GM12865 (cell line): ENCODE measurements at regions not wholly inside any gene's neighbourhood (a gene's known extent, or its start where the extent isn't known, plus 50 kb on each side); places are given as distances from the start of the nearest gene placed in this dataset.

Experiments used
- DNase-seq: peaks from one replicate; pipeline ENCODE4 v3.0.0; 2010; ENCODE audit warnings: low read depth
- H3K4me3 ChIP-seq: 2 replicates; pipeline ENCODE4 v1.5.1; 2011; ENCODE audit warnings: mild to moderate bottlenecking, low read depth, low read length, control low read depth
- TF ChIP-seq, protein P1 (sequence below): IDR thresholded peaks from 2 replicates; pipeline ENCODE4 v1.5.1; 2011; ENCODE audit warnings: low read length, control low read depth, low read depth, inconsistent platforms; ENCODE audit not compliant: insufficient read depth; ENCODE audit errors: missing control alignments

DNA sequence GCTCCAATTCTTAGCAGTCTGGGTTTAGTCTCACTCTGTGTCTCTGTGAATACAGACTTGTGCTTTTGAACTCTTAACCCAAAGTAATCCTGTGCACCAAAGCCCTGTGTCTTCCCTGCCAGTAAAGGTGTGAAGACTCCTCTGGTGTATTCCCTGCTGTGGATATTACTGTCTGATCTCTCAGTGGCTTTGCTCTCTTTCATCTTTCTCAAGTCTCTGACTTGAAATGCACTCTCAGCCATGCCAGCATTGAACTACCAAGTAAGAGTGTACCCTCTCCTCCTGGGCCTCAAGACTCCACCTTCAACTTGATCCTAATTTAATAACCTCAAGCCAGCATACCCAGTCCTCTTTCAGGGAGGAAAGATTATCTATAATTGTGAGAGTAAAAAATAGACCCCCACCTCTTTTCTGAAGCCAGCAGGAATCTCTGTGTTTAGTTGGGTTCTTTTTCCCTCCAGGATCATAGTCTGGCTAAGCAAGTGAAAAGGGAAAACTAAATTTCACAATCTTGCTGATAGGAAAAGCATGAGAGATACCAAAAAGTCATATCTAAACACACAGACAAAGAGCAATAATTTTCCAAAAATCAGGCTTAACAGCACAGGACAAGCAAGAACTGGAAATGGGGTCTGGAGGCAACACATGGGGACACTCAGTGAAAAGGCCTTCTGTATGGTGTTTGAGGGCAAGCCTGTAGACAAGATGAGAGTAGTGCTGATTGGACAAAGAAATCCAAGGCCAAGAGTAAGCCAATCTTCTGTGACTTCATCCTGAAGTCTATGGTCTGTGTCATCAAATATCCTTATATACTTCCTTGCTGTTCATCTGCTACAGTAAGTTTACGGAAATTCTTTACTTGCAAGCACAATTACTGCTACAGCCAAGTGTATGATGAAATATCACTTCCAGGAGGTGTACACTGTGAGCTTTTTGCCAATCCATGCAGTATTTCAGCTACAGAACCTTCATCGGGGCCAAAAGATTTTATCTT, 296.1 kb upstream of the TGFBR2 start:
- no peak overlapping the region for H3K4me3 ChIP-seq
- TF ChIP-seq, protein P1, sequence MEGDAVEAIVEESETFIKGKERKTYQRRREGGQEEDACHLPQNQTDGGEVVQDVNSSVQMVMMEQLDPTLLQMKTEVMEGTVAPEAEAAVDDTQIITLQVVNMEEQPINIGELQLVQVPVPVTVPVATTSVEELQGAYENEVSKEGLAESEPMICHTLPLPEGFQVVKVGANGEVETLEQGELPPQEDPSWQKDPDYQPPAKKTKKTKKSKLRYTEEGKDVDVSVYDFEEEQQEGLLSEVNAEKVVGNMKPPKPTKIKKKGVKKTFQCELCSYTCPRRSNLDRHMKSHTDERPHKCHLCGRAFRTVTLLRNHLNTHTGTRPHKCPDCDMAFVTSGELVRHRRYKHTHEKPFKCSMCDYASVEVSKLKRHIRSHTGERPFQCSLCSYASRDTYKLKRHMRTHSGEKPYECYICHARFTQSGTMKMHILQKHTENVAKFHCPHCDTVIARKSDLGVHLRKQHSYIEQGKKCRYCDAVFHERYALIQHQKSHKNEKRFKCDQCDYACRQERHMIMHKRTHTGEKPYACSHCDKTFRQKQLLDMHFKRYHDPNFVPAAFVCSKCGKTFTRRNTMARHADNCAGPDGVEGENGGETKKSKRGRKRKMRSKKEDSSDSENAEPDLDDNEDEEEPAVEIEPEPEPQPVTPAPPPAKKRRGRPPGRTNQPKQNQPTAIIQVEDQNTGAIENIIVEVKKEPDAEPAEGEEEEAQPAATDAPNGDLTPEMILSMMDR, result no peak
- DNase-seq, result no peak

DNA sequence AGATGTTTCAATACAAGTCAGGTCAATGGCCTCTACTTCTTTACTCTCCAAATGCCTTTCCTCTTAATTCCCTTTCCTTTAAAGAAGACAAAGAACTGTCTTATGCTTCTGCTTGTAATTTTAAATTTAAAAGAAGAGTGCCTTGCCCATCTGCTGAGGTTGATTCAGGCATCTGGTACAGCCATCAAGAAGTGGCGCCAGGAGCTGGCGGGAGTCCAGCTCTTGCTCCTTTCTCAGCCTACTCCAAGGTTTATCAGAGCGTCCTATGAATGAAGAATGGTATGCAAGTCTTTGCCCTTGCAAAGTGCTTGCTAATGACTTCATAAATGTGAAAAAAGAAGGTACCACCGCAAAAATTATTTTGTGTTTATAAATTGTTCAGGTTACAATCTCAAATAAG, 294.6 kb upstream of the TGFBR2 start:
- H3K4me3 ChIP-seq, result no peak overlapping the region
- no peak for DNase-seq
- TF ChIP-seq, protein P1, result no peak

DNA sequence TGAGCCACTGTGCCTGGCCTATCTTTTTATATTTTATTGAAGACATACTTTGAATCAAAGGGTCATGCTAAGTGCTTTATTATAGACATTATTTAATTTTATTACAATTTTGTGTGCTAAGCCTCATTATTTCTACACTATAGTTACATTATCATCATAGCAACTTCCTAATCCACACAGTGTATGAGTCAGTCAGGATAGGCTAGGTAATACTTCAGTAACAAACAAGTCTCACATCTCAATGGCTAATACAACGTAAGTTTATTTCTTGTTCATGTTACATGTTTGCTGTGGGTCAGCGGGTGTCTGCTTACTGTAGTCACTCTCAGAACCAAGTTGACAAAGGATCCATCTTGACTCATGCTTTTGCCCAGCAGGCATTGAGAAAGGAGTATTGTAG, 292.6 kb upstream of the TGFBR2 start:
- no peak overlapping the region for H3K4me3 ChIP-seq
- TF ChIP-seq, protein P1, result no peak
- no peak for DNase-seq

DNA sequence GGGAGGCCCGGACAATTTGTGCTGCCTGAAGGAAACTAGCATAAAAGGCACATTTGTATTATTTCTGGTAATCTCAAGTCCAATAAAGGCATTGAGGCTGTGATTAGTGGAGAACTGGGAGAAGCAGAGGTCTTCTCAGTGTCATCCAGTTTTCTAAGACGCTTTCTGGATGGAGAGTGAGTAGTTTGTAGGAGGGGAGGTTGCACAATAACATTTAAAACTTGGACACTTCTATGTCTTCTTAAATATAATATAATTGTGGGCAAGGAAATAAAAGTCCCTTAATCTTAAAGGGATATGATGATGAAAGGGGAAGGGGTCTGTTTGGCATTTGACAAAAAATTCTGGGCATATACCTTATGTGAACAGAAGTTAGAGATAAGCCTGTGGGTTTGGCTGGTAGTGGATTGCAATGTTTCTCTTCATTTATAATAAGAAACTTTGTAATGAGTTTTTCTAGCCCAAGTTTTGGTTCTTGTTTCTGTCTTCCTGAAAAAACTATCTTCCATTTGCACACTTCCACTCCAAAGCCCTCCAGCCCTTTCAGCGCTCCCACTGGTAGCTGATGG, 291.6 kb upstream of the TGFBR2 start:
- no peak overlapping the region for H3K4me3 ChIP-seq
- no peak for DNase-seq
- TF ChIP-seq, protein P1, result no peak

DNA sequence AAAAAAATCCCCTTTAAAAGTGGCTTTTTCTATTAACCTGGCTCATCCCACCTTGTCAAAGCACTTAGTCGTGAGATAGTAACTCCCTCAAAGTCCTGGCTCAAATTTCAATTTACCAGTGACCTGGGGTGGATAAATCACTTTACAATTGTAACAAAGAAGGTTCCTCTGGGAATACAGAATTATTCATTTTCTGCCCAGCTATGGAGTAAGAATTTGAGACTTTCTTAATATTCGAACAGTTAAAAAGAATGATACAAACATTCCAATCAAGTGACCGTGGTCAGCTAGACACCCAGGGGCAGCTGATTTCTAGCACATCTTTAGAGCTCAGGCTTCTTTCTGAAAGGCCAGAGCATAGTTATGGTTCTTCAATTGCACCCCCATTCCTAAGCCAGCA, 291.0 kb upstream of the TGFBR2 start:
- DNase-seq, result no peak
- no peak overlapping the region for H3K4me3 ChIP-seq
- TF ChIP-seq, protein P1, result no peak

DNA sequence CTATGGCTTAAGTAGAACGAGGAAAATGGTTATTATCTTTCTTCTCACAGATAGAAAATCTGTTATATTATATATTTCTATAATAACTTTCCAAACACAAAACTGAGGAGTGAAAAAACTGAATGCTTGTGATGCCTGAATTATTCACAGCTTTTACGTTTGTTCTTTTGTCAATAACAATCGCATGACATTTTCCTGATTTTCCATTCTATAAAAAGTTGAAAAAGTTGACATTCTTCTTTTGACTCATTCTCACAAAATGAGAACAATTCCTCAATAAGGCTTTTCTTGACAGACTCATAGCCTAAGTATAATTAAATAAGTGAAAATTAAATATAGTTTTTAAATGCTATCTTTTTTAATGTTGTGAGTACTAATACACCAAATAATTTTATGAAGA, 288.8 kb upstream of the TGFBR2 start:
- H3K4me3 ChIP-seq, result no peak overlapping the region
- TF ChIP-seq, protein P1, result no peak
- no peak for DNase-seq
